ENCODE measurements at regions not wholly inside any gene's neighbourhood (a gene's known extent, or its start where the extent isn't known, plus 50 kb on each side); places are given as distances from the start of the nearest gene placed in this dataset.

DNA sequence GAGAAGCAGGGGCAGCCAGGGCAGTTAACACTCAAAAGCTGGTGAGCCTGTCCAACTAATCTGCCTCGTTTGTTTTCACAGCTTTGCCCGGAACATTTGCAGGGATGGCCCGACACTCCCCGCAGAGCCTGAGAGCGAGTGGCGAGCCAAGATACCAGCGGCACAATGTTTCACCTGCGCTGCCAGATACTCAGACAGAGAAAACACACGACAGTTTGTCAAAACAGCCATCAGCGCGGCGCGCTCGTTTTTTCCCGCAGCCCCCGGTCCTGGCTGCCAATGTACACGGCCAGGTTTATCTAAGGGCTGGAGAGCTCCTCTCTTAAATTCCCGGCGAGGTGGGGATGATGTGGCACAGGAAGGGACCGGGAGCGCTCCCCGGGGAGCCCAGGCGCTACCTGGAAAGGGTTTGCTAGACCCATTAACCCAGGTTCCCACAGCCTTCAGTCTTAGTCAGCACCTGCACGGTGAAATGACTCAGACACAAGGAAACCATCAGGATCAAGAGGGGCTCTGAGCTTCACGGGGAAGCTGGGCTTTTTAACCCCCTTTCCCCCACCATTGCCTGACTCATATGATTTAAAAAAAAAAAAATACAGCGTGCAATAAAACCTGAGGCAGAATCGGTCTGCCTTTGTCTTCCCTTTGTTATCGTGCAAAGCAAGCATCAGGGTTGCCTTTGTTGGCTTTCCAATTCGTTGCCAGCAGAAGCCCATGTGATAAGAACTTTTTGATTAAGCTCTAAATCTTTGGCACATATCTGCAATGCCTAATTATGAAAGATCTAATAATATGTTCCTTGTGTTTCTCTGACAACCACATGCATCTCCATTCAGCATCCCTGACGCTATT, 186.2 kb downstream of the EFNB2 start:
- no peak for DNase-seq (ENCODE audit: low read depth)
- TF ChIP-seq, protein P1, sequence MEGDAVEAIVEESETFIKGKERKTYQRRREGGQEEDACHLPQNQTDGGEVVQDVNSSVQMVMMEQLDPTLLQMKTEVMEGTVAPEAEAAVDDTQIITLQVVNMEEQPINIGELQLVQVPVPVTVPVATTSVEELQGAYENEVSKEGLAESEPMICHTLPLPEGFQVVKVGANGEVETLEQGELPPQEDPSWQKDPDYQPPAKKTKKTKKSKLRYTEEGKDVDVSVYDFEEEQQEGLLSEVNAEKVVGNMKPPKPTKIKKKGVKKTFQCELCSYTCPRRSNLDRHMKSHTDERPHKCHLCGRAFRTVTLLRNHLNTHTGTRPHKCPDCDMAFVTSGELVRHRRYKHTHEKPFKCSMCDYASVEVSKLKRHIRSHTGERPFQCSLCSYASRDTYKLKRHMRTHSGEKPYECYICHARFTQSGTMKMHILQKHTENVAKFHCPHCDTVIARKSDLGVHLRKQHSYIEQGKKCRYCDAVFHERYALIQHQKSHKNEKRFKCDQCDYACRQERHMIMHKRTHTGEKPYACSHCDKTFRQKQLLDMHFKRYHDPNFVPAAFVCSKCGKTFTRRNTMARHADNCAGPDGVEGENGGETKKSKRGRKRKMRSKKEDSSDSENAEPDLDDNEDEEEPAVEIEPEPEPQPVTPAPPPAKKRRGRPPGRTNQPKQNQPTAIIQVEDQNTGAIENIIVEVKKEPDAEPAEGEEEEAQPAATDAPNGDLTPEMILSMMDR (conservative IDR thresholded peaks at IDR 0.05; ENCODE audit: low read depth, low read length): no peak

DNA sequence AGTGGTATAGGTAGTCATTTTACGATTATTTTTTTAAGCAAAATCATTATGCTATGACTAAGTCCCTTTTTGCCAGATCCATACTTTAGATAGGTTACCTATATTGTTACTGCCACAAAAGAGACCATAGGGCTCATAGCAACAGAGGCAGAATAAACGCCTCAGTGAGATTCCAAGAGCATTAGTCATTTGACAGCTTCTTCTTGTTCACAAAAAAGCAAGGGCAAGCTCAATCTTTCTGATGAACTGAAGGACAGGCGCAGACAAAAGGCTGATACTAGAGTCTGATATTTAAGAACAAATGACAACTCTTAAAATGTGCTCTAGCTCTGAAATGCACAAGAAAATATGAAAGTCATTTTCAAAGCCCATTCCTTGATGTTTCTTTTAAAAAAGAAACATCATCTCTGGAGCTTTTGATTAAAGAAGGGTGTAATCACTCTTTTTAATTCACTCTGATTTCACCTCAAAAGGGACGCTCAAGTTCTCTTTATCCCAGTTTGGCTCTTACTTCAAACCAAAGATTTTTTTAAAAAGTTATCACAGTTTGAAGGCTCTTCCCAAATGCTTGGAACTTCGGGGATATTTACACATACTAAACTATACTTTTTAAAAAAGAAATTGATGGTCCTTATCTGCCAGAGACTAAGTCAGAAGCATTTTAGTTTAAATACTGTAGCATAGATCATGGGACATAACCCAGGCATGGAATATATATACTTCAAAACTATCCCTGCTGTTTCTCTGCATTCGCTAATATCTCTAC, 187.2 kb downstream of the EFNB2 start:
- TF ChIP-seq, protein P1 (conservative IDR thresholded peaks at IDR 0.05; ENCODE audit: low read depth, low read length): no peak
- no peak overlapping the region for H3K4me3 ChIP-seq (ENCODE audit: low read depth, low read length)
- peak; percentile 22 for DNase-seq (ENCODE audit: low read depth)

More for the DNA sequence above, 186.2 kb downstream of the EFNB2 start:
- peak overlapping the region; percentile 50 for H3K4me3 ChIP-seq (ENCODE audit: low read depth, low read length)

DNA sequence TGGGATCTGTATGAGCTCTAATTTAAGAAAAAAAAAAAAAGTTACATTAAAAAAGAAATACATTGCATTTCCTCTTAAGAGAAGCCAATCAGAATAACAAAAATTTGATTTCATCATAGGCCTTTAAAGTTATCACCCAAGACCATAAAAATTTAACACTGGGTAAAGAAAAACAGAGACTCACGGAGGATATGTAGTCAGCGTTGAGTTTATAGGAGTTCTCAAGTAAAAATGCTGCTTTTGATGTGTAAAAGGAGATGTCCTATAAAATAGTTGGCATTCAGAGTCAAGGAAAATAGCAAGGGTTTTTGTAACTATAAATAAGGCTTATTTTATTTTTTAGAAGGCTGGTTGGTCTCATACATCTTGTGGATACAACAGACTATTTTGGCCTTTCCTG, 191.1 kb downstream of the EFNB2 start:
- no peak for DNase-seq (ENCODE audit: low read depth)
- H3K4me3 ChIP-seq (ENCODE audit: low read depth, low read length): no peak overlapping the region
- TF ChIP-seq, protein P1 (conservative IDR thresholded peaks at IDR 0.05; ENCODE audit: low read depth, low read length): no peak

DNA sequence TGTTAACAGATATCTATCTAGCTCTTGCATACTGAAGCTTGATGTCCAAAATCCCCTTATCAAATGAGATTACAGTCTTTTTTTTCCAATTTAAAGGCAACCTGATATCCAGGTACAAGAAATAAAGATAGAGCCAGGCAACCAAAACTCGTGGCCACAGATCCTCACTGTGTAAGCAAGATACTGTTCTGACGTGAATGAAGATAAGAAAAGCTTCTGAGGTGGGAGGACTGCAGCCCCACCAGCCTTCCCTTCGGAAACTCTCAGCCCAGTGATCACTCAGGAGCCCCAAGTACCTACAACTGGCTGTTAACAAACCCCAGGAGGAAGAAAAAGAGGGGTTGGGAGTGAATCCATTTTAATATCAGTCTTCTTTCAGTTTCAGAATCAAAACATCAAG, 191.6 kb downstream of the EFNB2 start:
- DNase-seq (ENCODE audit: low read depth): no peak
- no peak overlapping the region for H3K4me3 ChIP-seq (ENCODE audit: low read depth, low read length)
- TF ChIP-seq, protein P1 (conservative IDR thresholded peaks at IDR 0.05; ENCODE audit: low read depth, low read length): no peak

DNA sequence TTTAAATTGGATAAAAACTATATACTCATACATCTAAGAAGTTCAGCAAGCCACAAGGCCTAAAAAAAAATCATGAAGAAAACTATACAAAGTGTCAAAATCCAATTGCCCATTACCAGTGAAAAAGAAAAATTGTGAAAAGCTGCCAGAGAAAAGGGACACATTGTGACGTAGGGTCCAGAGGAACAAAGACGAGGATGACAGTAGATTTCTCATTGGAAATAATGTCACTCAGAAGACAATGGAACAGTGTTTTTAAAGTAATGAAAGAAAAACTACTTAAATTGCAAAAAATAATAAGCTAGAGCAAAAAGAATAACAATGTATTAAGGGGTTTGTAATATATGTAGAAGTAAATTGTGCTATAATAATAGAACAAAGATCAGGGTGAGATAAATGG, 195.2 kb downstream of the EFNB2 start:
- TF ChIP-seq, protein P1 (conservative IDR thresholded peaks at IDR 0.05; ENCODE audit: low read depth, low read length): no peak
- DNase-seq (ENCODE audit: low read depth): no peak

DNA sequence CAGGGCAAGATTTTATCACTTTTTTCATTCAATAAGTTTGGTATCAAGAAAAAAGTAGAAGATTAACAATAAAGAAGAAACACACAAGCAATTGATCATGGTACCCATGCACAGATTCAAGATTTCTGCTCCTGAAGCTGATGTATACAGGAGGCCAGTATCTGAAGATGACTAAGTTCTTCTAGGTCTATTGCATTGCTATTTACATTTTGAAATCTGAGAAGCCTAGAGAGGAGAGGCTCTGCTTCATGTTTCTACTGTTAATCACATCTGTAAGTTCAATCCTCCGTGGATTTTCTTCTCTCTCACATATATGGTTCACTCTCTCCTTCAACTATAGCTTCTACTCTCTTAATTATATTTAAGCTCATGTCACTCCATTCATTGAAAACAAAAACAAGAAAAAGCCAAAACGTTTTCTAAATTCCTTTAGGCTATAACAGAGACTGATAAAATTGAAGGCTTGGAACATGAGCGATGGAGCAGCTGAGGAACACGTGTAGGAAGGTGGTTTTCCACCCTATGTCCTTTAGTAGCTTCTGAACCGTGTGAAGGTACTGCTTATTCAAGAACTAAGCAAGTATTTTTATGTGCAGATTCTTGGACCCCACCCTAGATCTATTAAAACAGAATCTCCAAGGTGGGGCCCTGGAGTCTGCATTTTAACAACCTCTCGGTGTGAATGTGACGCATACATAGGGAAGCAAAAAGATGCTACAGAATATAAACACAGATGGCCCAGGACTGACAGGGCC, 198.2 kb downstream of the EFNB2 start:
- DNase-seq (ENCODE audit: low read depth): no peak
- no peak overlapping the region for H3K4me3 ChIP-seq (ENCODE audit: low read depth, low read length)
- TF ChIP-seq, protein P1 (conservative IDR thresholded peaks at IDR 0.05; ENCODE audit: low read depth, low read length): no peak

More for the DNA sequence above, 195.2 kb downstream of the EFNB2 start:
- H3K4me3 ChIP-seq (ENCODE audit: low read depth, low read length): no peak overlapping the region
